Ishikawa (cell line): ENCODE measurements at regions not wholly inside any gene's neighbourhood (a gene's known extent, or its start where the extent isn't known, plus 50 kb on each side); places are given as distances from the start of the nearest gene placed in this dataset.

Source experiments
- CEBPB ChIP-seq: IDR thresholded peaks from 2 replicates; pipeline ENCODE4 v1.6.1; 2012
- CREB1 ChIP-seq: IDR thresholded peaks from 2 replicates; pipeline ENCODE4 v1.6.1; 2012; ENCODE audit warnings: low read depth
- EP300 ChIP-seq: IDR thresholded peaks from 2 replicates; pipeline ENCODE4 v1.6.1; 2012; ENCODE audit warnings: borderline replicate concordance
- RAD21 ChIP-seq: IDR thresholded peaks from 2 replicates; pipeline ENCODE4 v1.6.1; 2012; ENCODE audit warnings: low read depth
- USF1 ChIP-seq: IDR thresholded peaks from 2 replicates; pipeline ENCODE4 v1.6.1; 2012
- ZBTB7A ChIP-seq: IDR thresholded peaks from 2 replicates; pipeline ENCODE4 v1.6.1; 2012; ENCODE audit warnings: low read depth
- TF ChIP-seq, protein P1 (sequence below): IDR thresholded peaks from 2 replicates; pipeline ENCODE4 v1.6.1; 2012; ENCODE audit warnings: low read depth, mild to moderate bottlenecking

DNA sequence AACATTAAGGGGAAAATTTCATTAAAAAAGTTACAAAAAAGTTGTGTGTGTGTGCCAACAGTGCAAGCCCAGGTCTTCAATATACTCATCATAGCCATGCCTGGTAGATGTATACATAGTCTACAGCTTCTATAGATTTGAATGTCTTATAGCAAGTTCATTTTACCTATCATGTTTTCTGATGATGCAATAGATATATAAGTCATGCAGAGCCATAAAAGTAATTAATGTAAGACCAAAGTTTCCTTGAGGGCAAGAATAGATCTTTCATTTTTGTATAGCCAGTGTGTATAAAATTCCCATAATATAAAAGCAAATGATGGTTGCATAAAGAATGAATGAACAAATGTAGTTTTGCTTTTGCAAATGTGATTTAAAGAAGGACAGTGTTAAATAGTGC is 1138.4 kb downstream of the TBL1XR1 start:
- TF ChIP-seq CREB1: no peak
- TF ChIP-seq ZBTB7A: no peak
- TF ChIP-seq, protein P1, sequence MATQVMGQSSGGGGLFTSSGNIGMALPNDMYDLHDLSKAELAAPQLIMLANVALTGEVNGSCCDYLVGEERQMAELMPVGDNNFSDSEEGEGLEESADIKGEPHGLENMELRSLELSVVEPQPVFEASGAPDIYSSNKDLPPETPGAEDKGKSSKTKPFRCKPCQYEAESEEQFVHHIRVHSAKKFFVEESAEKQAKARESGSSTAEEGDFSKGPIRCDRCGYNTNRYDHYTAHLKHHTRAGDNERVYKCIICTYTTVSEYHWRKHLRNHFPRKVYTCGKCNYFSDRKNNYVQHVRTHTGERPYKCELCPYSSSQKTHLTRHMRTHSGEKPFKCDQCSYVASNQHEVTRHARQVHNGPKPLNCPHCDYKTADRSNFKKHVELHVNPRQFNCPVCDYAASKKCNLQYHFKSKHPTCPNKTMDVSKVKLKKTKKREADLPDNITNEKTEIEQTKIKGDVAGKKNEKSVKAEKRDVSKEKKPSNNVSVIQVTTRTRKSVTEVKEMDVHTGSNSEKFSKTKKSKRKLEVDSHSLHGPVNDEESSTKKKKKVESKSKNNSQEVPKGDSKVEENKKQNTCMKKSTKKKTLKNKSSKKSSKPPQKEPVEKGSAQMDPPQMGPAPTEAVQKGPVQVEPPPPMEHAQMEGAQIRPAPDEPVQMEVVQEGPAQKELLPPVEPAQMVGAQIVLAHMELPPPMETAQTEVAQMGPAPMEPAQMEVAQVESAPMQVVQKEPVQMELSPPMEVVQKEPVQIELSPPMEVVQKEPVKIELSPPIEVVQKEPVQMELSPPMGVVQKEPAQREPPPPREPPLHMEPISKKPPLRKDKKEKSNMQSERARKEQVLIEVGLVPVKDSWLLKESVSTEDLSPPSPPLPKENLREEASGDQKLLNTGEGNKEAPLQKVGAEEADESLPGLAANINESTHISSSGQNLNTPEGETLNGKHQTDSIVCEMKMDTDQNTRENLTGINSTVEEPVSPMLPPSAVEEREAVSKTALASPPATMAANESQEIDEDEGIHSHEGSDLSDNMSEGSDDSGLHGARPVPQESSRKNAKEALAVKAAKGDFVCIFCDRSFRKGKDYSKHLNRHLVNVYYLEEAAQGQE: no peak
- TF ChIP-seq EP300: no peak
- TF ChIP-seq CEBPB: no peak
- TF ChIP-seq RAD21: no peak
- no peak for TF ChIP-seq USF1
